ENCODE measurements at regions not wholly inside any gene's neighbourhood (a gene's known extent, or its start where the extent isn't known, plus 50 kb on each side); places are given as distances from the start of the nearest gene placed in this dataset.

DNA sequence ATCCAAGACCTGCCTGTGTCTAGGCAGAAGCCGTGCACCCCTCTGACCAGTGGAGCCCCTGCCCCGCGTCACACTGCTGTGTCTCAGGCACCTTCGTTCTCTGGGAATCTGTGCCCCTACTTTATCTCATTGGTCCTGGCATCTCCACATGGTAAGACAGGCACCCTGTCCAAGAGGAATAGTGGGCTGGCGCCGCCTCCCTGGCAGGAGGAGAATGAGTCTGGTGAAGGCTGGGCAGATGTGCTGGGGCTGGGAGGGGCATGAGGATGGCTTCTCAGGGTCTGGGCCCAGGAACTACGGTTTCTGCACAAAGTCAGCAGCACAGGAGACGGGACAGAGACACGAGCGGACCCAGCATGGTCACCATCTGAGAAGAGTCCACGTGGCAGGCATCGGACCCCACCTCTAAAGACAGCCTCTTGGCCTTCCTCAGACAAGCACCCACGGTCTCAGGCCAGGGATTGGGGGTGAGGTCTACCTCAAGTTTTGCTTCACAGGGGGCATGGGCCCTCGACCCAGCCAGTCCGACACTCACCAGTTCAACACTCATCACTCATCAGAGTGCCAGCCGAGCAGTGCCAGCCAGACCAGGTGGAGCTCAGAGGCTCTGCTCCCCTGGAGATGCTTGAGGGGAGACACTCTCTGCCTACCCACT lies 306.7 kb downstream of the ADGRD1 start:
- Histone ChIP-seq H3K9me3 (peaks cover 4% of the 10 kb centered on the region), H3K36me3 (no peaks in the 10 kb centered on the region), H3K4me1 (no peaks in the 10 kb centered on the region), H3K4me3 (no peak overlapping the region), H3K27ac (no peak overlapping the region), H3K27me3 (no peaks in the 10 kb centered on the region)
- TF ChIP-seq, protein P1, sequence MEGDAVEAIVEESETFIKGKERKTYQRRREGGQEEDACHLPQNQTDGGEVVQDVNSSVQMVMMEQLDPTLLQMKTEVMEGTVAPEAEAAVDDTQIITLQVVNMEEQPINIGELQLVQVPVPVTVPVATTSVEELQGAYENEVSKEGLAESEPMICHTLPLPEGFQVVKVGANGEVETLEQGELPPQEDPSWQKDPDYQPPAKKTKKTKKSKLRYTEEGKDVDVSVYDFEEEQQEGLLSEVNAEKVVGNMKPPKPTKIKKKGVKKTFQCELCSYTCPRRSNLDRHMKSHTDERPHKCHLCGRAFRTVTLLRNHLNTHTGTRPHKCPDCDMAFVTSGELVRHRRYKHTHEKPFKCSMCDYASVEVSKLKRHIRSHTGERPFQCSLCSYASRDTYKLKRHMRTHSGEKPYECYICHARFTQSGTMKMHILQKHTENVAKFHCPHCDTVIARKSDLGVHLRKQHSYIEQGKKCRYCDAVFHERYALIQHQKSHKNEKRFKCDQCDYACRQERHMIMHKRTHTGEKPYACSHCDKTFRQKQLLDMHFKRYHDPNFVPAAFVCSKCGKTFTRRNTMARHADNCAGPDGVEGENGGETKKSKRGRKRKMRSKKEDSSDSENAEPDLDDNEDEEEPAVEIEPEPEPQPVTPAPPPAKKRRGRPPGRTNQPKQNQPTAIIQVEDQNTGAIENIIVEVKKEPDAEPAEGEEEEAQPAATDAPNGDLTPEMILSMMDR (IDR thresholded peaks at IDR 0.05), result no peak
- no peak for TF ChIP-seq EP300 (IDR thresholded peaks at IDR 0.05)
- TF ChIP-seq POLR2A (IDR thresholded peaks at IDR 0.05), result no peak
- TF ChIP-seq POLR2AphosphoS5 (IDR thresholded peaks at IDR 0.05), result no peak
- no peak for DNase-seq (ENCODE audit: low spot score in 2 of 2)
- 87% methylated on average over 7 of the region's 16 CpGs for WGBS

DNA sequence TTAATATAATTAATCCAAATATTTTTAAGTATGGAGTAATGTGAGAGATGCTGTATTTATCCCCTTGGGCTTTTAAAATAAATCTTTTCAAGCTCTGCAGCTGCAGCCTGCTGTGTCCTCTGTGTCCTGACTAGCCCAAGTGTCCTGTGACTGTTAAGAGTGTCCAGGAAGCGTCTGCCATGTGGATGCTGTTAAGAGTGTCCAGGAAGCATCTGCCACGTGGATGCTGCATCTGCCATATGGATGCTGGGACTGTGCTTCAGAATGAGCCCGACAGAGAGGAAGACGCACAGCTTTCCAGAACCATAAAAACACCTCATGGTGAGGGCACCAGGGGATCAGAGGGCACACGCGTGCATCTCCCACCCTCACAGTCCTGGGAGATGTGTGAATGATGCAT lies 307.2 kb downstream of the ADGRD1 start:
- Histone ChIP-seq H3K27me3 (no peaks in the 10 kb centered on the region), H3K4me3 (no peak overlapping the region), H3K9me3 (peaks cover 4% of the 10 kb centered on the region), H3K36me3 (no peaks in the 10 kb centered on the region), H3K27ac (no peak overlapping the region), H3K4me1 (no peaks in the 10 kb centered on the region)
- TF ChIP-seq, protein P1 (IDR thresholded peaks at IDR 0.05), result no peak
- no peak for TF ChIP-seq EP300 (IDR thresholded peaks at IDR 0.05)
- TF ChIP-seq POLR2AphosphoS5 (IDR thresholded peaks at IDR 0.05), result no peak
- TF ChIP-seq POLR2A (IDR thresholded peaks at IDR 0.05), result no peak
- 57% methylated on average over 6 of the region's 6 CpGs for WGBS
- no peak for DNase-seq (ENCODE audit: low spot score in 2 of 2)

DNA sequence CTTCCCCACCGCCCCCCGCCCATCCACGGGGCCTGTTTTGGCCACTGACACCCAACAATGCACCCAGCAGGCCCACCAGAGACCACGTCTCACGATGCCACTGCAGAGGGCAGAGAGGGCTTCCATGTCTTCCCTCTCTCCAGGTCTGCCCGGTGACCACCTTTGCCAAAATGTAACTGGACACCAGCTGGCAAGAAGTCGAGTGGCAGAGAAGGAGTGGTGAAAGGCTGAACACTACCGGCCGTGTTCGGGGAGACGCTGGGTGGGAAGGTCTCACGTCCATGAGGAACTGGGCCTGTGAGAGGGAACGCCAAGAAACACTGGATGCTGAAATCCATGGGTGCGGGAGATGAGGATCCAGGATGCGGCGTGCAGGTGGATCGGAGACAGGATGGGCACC lies 308.2 kb downstream of the ADGRD1 start:
- Histone ChIP-seq H3K36me3 (no peaks in the 10 kb centered on the region), H3K27me3 (no peaks in the 10 kb centered on the region), H3K27ac (no peak overlapping the region), H3K4me1 (peaks cover 1% of the 10 kb centered on the region), H3K4me3 (no peak overlapping the region), H3K9me3 (no peaks in the 10 kb centered on the region)
- TF ChIP-seq EP300 (IDR thresholded peaks at IDR 0.05) (no peak), POLR2A (IDR thresholded peaks at IDR 0.05) (no peak), POLR2AphosphoS5 (IDR thresholded peaks at IDR 0.05) (no peak)
- TF ChIP-seq, protein P1 (IDR thresholded peaks at IDR 0.05), result no peak
- no peak for DNase-seq (ENCODE audit: low spot score in 2 of 2)
- 85% methylated on average over 17 of the region's 17 CpGs for WGBS

DNA sequence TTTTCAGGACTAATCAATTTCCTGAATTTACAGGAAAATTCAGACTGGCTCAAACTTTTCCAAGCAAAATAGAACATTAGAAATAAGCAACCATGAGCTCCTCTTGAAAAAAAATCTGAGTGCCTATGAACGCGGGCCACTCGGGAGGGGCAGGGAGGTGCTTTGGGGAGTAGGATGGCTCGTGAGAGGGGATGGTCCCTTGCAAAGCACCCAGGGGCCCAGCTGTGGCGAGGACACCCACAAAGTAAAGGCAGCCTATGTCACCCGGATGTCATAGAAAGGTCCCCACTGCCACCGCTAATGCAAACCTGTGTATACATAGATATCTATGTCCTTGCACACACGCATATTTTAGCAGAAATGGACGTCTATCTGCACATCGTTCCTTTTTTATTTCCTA lies 309.9 kb downstream of the ADGRD1 start:
- Histone ChIP-seq H3K27ac (no peak overlapping the region), H3K36me3 (no peaks in the 10 kb centered on the region), H3K9me3 (no peaks in the 10 kb centered on the region), H3K27me3 (no peaks in the 10 kb centered on the region), H3K4me3 (no peak overlapping the region), H3K4me1 (peaks cover 11% of the 10 kb centered on the region)
- whole genome bisulfite sequencing, result 76% methylated on average over 10 of the region's 10 CpGs
- no peak for TF ChIP-seq POLR2A (IDR thresholded peaks at IDR 0.05)
- no peak for TF ChIP-seq EP300 (IDR thresholded peaks at IDR 0.05)
- TF ChIP-seq, protein P1 (IDR thresholded peaks at IDR 0.05), result no peak
- no peak for TF ChIP-seq POLR2AphosphoS5 (IDR thresholded peaks at IDR 0.05)
- DNase-seq (ENCODE audit: low spot score in 2 of 2), result no peak

DNA sequence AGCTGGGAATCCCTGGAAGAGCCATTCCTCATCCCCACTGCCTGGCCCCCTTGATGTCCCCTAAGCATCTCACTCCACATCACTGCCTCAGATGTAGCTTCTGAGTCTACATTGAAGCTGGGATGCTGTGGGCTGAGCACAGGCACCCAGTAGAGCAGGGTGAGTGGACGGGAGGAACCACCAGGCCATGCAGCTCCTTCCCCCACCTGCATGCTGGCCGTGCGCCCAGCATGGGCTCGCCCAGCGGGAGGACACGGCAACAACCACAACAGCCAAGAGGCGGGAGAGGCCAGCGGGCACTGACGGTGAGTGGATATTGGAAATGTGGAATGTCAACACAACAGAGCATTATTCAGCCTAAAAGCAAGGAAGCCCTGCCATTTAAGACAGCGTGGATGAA lies 310.9 kb downstream of the ADGRD1 start:
- Histone ChIP-seq H3K4me3 (no peak overlapping the region), H3K27me3 (no peaks in the 10 kb centered on the region), H3K27ac (no peak overlapping the region), H3K9me3 (no peaks in the 10 kb centered on the region), H3K36me3 (no peaks in the 10 kb centered on the region), H3K4me1 (peaks cover 14% of the 10 kb centered on the region)
- TF ChIP-seq EP300 (IDR thresholded peaks at IDR 0.05), result no peak
- TF ChIP-seq, protein P1 (IDR thresholded peaks at IDR 0.05), result no peak
- TF ChIP-seq POLR2A (IDR thresholded peaks at IDR 0.05), result no peak
- TF ChIP-seq POLR2AphosphoS5 (IDR thresholded peaks at IDR 0.05), result no peak
- 75% methylated on average over 10 of the region's 10 CpGs for WGBS
- DNase-seq (ENCODE audit: low spot score in 2 of 2), result no peak

All from suprapubic skin (tissue), 4 donors.